CD14-positive monocyte (primary cell): ENCODE measurements at regions not wholly inside any gene's neighbourhood (a gene's known extent, or its start where the extent isn't known, plus 50 kb on each side); places are given as distances from the start of the nearest gene placed in this dataset.

Experiments used
- DNase-seq, 3 donors: peaks; one replicate each; pipeline ENCODE4 v3.0.0-alpha.2; 2011 to 2022
- H2AFZ ChIP-seq: 2 replicates; pipeline ENCODE4 v1.6.0; 2012; ENCODE audit warnings: mild to moderate bottlenecking, low read depth, low read length, inconsistent platforms; ENCODE audit not compliant: insufficient read depth, poor library complexity, severe bottlenecking
- H3K27ac ChIP-seq, 2 donors: 1 replicate in 1 of 2; 2 replicates in 1 of 2; pipeline ENCODE4 v1.5.1; 2012 to 2013; ENCODE audit warnings: low read length in 2 of 2, control low read depth in 1 of 2, inconsistent platforms in 1 of 2, low read depth in 1 of 2, mild to moderate bottlenecking in 1 of 2
- H3K27me3 ChIP-seq, 2 donors: one replicate each; pipeline versions ENCODE4 v1.6.0 to v1.6.1; 2011 to 2013; ENCODE audit warnings: low read length in 2 of 2; ENCODE audit not compliant: control insufficient read depth in 2 of 2, insufficient read depth in 2 of 2
- H3K36me3 ChIP-seq, 2 donors: replicated peaks in 1 of 2; 1 replicate in 1 of 2; 2 replicates in 1 of 2; pipeline versions ENCODE4 v1.5.1 to v1.6.1; 2012 to 2013; ENCODE audit warnings: low read length in 2 of 2, control low read depth in 1 of 2, inconsistent platforms in 1 of 2, mild to moderate bottlenecking in 1 of 2; ENCODE audit not compliant: insufficient read depth in 2 of 2, control insufficient read depth in 1 of 2
- H3K4me1 ChIP-seq, 2 donors: 1 replicate in 1 of 2; 2 replicates in 1 of 2; pipeline versions ENCODE4 v1.5.1 to v1.6.1; 2012 to 2013; ENCODE audit warnings: low read length in 2 of 2, control low read depth in 1 of 2, inconsistent platforms in 1 of 2, mild to moderate bottlenecking in 1 of 2, moderate library complexity in 1 of 2; ENCODE audit not compliant: insufficient read depth in 2 of 2, control insufficient read depth in 1 of 2
- H3K4me2 ChIP-seq: replicated peaks from 2 replicates; pipeline ENCODE3; 2012; ENCODE audit warnings: low read length, moderate library complexity, mild to moderate bottlenecking; ENCODE audit not compliant: poor library complexity, severe bottlenecking; ENCODE audit errors: extremely low read depth
- H3K4me3 ChIP-seq, 3 experiments: fragments of 200-600 bp in 1 of 3; sonication (generic) in 1 of 3; replicated peaks in 1 of 3; 1 replicate in 2 of 3; 2 replicates in 1 of 3; pipeline ENCODE4 v1.5.1; 2011 to 2013; ENCODE audit warnings: low read length in 3 of 3, mild to moderate bottlenecking in 3 of 3, control low read depth in 2 of 3, low read depth in 2 of 3, inconsistent platforms in 1 of 3, moderate library complexity in 1 of 3
- H3K79me2 ChIP-seq: 2 replicates; pipeline ENCODE4 v1.6.0; 2012; ENCODE audit warnings: mild to moderate bottlenecking, control low read depth, inconsistent platforms, low read length, moderate library complexity; ENCODE audit not compliant: insufficient read depth
- H3K9ac ChIP-seq: 2 replicates; pipeline ENCODE4 v1.6.0; 2017; ENCODE audit warnings: low read length, mild to moderate bottlenecking; ENCODE audit not compliant: insufficient read depth, poor library complexity, severe bottlenecking
- H3K9me3 ChIP-seq, 2 donors: replicated peaks in 1 of 2; 1 replicate in 1 of 2; 2 replicates in 1 of 2; pipeline versions ENCODE4 v1.5.1 to v1.6.1; 2012 to 2013; ENCODE audit warnings: low read length in 2 of 2, control low read depth in 1 of 2; ENCODE audit not compliant: control insufficient read depth in 1 of 2, insufficient read depth in 1 of 2
- H4K20me1 ChIP-seq: 2 replicates; pipeline ENCODE4 v1.6.0; 2012; ENCODE audit warnings: mild to moderate bottlenecking, low read length, control low read depth, moderate library complexity; ENCODE audit not compliant: insufficient read depth
- H3K27ac Mint-ChIP-seq, 7 donors: one replicate each; pipeline ENCODE4 v1.8.0; 2020; ENCODE audit warnings: mild to moderate bottlenecking in 7 of 7, mixed read lengths in 7 of 7, moderate library complexity in 6 of 7, inconsistent platforms in 2 of 7
- H3K27me3 Mint-ChIP-seq, 3 donors: one replicate each; pipeline ENCODE4 v1.8.0; 2021 to 2022; ENCODE audit warnings: low read depth in 3 of 3, mild to moderate bottlenecking in 3 of 3, mixed read lengths in 3 of 3, moderate library complexity in 3 of 3, inconsistent platforms in 1 of 3
- H3K36me3 Mint-ChIP-seq, 2 donors: one replicate each; pipeline ENCODE4 v1.8.0; 2020; ENCODE audit warnings: mixed read lengths in 2 of 2, inconsistent platforms in 1 of 2, mild to moderate bottlenecking in 1 of 2
- H3K4me1 Mint-ChIP-seq: one replicate; pipeline ENCODE4 v1.8.0; 2020; ENCODE audit warnings: mild to moderate bottlenecking, mixed read lengths
- H3K4me3 Mint-ChIP-seq, 2 donors: one replicate each; pipeline ENCODE4 v1.8.0; 2020; ENCODE audit warnings: mild to moderate bottlenecking in 2 of 2, mixed read lengths in 2 of 2, moderate library complexity in 1 of 2
- H3K9me3 Mint-ChIP-seq, 7 donors: one replicate each; pipeline ENCODE4 v1.8.0; 2020 to 2022; ENCODE audit warnings: mixed read lengths in 7 of 7, mild to moderate bottlenecking in 6 of 7, moderate library complexity in 6 of 7, inconsistent platforms in 2 of 7
- CTCF ChIP-seq: fragments of 200-600 bp; IDR thresholded peaks from one replicate; pipeline ENCODE4 v1.8.0; 2022; ENCODE audit warnings: antibody characterized with exemption, mild to moderate bottlenecking
- WGBS: methylation state at CpG from one replicate; pipeline ENCODE4 v1.1.5; 2013; ENCODE audit warnings: missing lambda C conversion rate; ENCODE audit not compliant: insufficient coverage; 5-methylcytosine and 5-hydroxymethylcytosine counted together
- intact Hi-C, 2 donors: fragments of 100-400 bp; cut with micrococcal nuclease; formaldehyde crosslinking; loops; one replicate each; pipeline versions ENCODE4 v1.15.0 to v1.15.1; 2023

DNA sequence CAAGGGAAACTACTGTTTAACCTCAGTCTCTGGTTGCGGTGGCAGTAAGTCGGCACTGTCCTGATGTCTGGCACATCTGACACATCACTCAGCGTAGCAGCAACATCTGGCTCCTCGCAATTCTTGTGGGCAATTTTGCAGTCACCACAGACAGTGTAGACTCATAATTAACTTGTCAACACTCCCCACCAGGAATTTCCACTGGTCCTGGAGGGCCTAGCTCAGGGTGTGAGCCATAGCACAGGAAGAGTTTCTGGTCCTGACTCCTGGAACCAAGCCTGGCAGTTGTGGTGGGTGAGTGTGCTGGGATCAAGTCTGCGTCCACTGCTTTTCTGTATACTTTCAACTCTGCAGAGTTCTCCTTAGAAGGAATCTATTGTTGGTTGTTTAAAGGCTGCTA lies 209.7 kb downstream of the SNX19 start:
- Mint-ChIP-seq H3K27ac (no peak overlapping the region), H3K36me3 (no peaks in the 10 kb centered on the region), H3K4me1 (no peaks in the 10 kb centered on the region), H3K4me3 (no peak overlapping the region), H3K9me3 (peaks cover 2 to 11% (median 5%) of the 10 kb centered on the region in 7 donors), H3K27me3 (peaks cover 0 to 4% (median under 1%) of the 10 kb centered on the region in 3 donors)
- H3K27me3 ChIP-seq, result no peaks in the 10 kb centered on the region
- DNase-seq, result no peak
- H3K4me2 ChIP-seq, result no peak overlapping the region
- no peak overlapping the region for H3K9ac ChIP-seq
- H2AFZ ChIP-seq, result no peak overlapping the region
- no peak overlapping the region for H3K27ac ChIP-seq
- H4K20me1 ChIP-seq, result no peaks in the 10 kb centered on the region
- no peak overlapping the region for H3K4me3 ChIP-seq
- H3K9me3 ChIP-seq, result peaks cover 5 to 9% of the 10 kb centered on the region in 2 donors
- H3K79me2 ChIP-seq, result no peaks in the 10 kb centered on the region
- no peak for TF ChIP-seq CTCF
- no peaks in the 10 kb centered on the region for H3K4me1 ChIP-seq
- WGBS, result 95% methylated on average over 4 of the region's 5 CpGs
- H3K36me3 ChIP-seq, result no peaks in the 10 kb centered on the region
- intact Hi-C loops, result no loop called here

DNA sequence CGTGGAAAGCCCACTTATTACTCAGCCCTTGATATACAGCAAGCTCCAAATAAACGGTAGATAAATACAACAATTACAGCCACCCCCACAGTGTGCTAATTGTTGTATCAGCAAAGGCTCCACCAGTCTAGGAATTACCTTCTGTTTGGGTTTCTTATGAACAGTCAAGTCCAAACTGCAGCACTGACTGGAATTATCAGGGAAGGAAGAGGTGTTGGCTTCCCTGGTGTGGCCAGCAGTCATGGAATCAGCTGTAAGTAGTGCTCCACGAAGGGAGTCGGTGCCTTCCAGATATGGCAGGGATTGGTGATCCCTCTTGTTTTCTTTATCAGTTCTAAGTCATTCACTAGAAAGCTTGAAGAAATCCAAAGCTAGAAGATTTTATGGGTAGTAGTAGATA lies 209.1 kb downstream of the SNX19 start:
- Histone ChIP-seq H3K4me1 (no peaks in the 10 kb centered on the region), H3K4me3 (no peak overlapping the region), H3K79me2 (no peaks in the 10 kb centered on the region), H4K20me1 (no peaks in the 10 kb centered on the region), H3K27me3 (no peaks in the 10 kb centered on the region), H3K36me3 (no peaks in the 10 kb centered on the region), H3K27ac (no peak overlapping the region), H2AFZ (no peak overlapping the region), H3K9ac (no peak overlapping the region), H3K4me2 (no peak overlapping the region), H3K9me3 (peaks cover 5 to 9% of the 10 kb centered on the region in 2 donors)
- Mint-ChIP-seq H3K27me3 (peaks cover 0 to 4% (median 0%) of the 10 kb centered on the region in 3 donors), H3K4me3 (no peak overlapping the region), H3K4me1 (no peaks in the 10 kb centered on the region), H3K27ac (no peak overlapping the region), H3K36me3 (no peaks in the 10 kb centered on the region), H3K9me3 (peaks cover 0 to 9% (median 5%) of the 10 kb centered on the region in 7 donors)
- no peak for DNase-seq
- intact Hi-C loops, result no loop called here
- 82% methylated on average over 2 of the region's 4 CpGs for WGBS
- no peak for TF ChIP-seq CTCF
